Body of pancreas (tissue), 4 donors: ENCODE measurements at regions not wholly inside any gene's neighbourhood (a gene's known extent, or its start where the extent isn't known, plus 50 kb on each side); places are given as distances from the start of the nearest gene placed in this dataset.

ENCODE experiments used
- ATAC-seq: fragments of 150-250 bp; one replicate; pipeline ENCODE4 v1.9.1; 2016
- DNase-seq, 4 donors: peaks; one replicate each; pipeline ENCODE4 v3.0.0-alpha.2; 2019
- H3K27ac ChIP-seq, 4 donors: fragments of 200-600 bp; sonication (generic); 1 replicate in 3 of 4; 2 replicates in 1 of 4; pipeline versions ENCODE4 v1.5.1 to v1.6.1; 2016 to 2019; ENCODE audit warnings: mild to moderate bottlenecking in 1 of 4, mixed read lengths in 1 of 4, moderate library complexity in 1 of 4
- H3K27me3 ChIP-seq, 2 donors: fragments of 200-600 bp; sonication (generic); one replicate each; pipeline ENCODE4 v1.6.0; 2016; ENCODE audit warnings: mild to moderate bottlenecking in 1 of 2
- H3K36me3 ChIP-seq, 2 donors: fragments of 200-600 bp; sonication (generic); replicated peaks in 1 of 2; 2 replicates each; pipeline ENCODE4 v1.5.1; 2016; ENCODE audit warnings: low read depth in 2 of 2; ENCODE audit not compliant: insufficient read depth in 1 of 2
- H3K4me1 ChIP-seq: fragments of 200-600 bp; sonication (generic); one replicate; pipeline ENCODE4 v1.6.0; 2016
- H3K4me3 ChIP-seq, 2 donors: fragments of 200-600 bp; sonication (generic); 1 replicate in 1 of 2; 2 replicates in 1 of 2; pipeline ENCODE4 v1.5.1; 2016 to 2019
- H3K9me3 ChIP-seq, 3 donors: fragments of 200-600 bp; sonication (generic); 1 replicate in 2 of 3; 2 replicates in 1 of 3; pipeline ENCODE4 v1.5.1; 2016
- CTCF ChIP-seq, 7 experiments: fragments of 450-650 bp in 4 of 7; fragments of 200-600 bp in 3 of 7; sonication (generic) in 3 of 7; IDR thresholded peaks; one replicate each; pipeline ENCODE4 v1.5.1; 2016 to 2019; ENCODE audit warnings: antibody characterized with exemption in 7 of 7
- POLR2A ChIP-seq, 3 donors: fragments of 450-650 bp; IDR thresholded peaks; one replicate each; pipeline ENCODE4 v1.6.1; 2016; ENCODE audit warnings: antibody characterized with exemption in 3 of 3, mild to moderate bottlenecking in 2 of 3
- WGBS, 2 donors: methylation state at CpG; one replicate each; pipeline ENCODE4 v1.1.5; 2017; 5-methylcytosine and 5-hydroxymethylcytosine counted together
- intact Hi-C: fragments of 100-400 bp; cut with DNase I; formaldehyde crosslinking; loops from one replicate; pipeline ENCODE4 v1.15.1; 2023

GRCh38 chr12:91317306-91317705 is 134.7 kb upstream of the DCN start:
- TF ChIP-seq POLR2A (IDR thresholded peaks at IDR 0.05) = no peak
- no peak for TF ChIP-seq CTCF (IDR thresholded peaks at IDR 0.05)
- H3K4me3 ChIP-seq = no peak overlapping the region
- H3K9me3 ChIP-seq = no peaks in the 10 kb centered on the region
- no peaks in the 10 kb centered on the region for H3K36me3 ChIP-seq
- 38 to 41% methylated on average over 3 of the region's 3 CpGs for WGBS, 2 donors
- H3K4me1 ChIP-seq = no peaks in the 10 kb centered on the region
- H3K27ac ChIP-seq = no peak overlapping the region
- intact Hi-C loops = no loop called here
- DNase-seq (no peak), ATAC-seq (no peak)
- no peaks in the 10 kb centered on the region for H3K27me3 ChIP-seq

DNA sequence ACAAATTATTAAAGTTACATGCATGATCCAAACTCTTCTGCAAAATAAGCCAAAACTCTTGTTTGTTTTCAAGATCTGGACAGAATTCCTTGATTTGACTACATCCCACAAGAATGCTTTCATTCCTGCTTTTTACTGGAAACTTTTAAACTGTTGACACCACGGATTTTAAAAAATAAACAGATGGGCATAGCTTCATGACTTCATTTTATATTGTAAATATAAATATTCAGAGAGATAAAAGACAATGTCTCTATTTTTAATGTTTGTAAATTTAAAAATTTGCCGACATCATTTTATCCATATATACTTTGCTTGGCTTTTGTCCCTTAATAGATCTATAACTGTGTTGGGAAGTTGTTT is 134.3 kb upstream of the DCN start:
- no peaks in the 10 kb centered on the region for H3K9me3 ChIP-seq
- no peak for DNase-seq
- no peak overlapping the region for H3K4me3 ChIP-seq
- intact Hi-C loops = no loop called here
- H3K36me3 ChIP-seq = no peaks in the 10 kb centered on the region
- ATAC-seq = no peak
- TF ChIP-seq CTCF (IDR thresholded peaks at IDR 0.05) (no peak), POLR2A (IDR thresholded peaks at IDR 0.05) (no peak)
- H3K4me1 ChIP-seq = no peaks in the 10 kb centered on the region
- 55 to 59% methylated on average over 2 of the region's 2 CpGs for WGBS, 2 donors
- H3K27me3 ChIP-seq = no peaks in the 10 kb centered on the region
- no peak overlapping the region for H3K27ac ChIP-seq

DNA sequence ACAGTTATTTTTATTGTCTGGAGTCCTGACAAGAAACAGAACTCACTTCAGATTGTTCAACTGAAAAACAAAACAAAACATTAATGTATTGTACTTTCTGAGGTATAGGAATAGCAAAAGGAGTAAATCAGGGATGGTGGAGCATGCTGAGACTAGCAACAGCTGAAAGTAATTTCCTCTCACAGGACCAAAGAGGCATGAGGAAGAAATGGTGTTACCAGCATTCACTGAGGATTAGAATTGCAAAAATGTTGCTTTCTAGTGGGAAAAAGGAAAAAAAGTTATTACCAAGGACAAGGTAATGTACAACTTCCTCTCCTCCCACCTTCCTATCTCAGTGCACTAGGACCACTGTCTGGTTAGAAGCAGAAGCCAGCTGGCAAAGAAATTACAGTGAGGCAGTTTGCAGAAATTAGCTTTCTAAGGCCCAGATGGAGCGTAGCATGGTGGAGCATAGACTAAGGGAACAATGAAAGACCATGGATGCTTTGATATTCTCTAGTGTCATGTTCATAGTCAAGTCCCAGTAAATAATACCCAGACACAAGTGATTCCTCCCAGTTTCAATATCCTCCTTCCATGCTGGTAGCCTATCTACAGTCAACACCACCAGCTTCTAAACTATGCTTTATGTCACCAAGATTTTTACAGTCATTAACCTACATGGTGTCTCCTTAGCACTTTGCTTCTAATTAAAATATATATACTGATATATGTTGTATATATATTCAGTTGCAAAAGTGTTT is 133.7 kb upstream of the DCN start:
- Histone ChIP-seq H3K4me1 (no peaks in the 10 kb centered on the region), H3K27ac (no peak overlapping the region), H3K4me3 (no peak overlapping the region), H3K9me3 (no peaks in the 10 kb centered on the region), H3K27me3 (no peaks in the 10 kb centered on the region), H3K36me3 (no peaks in the 10 kb centered on the region)
- ATAC-seq = no peak
- intact Hi-C loops = no loop called here
- WGBS, 2 donors = 84 to 96% methylated on average over 1 of the region's 1 CpG
- TF ChIP-seq CTCF (IDR thresholded peaks at IDR 0.05) (no peak), POLR2A (IDR thresholded peaks at IDR 0.05) (no peak)
- no peak for DNase-seq

DNA sequence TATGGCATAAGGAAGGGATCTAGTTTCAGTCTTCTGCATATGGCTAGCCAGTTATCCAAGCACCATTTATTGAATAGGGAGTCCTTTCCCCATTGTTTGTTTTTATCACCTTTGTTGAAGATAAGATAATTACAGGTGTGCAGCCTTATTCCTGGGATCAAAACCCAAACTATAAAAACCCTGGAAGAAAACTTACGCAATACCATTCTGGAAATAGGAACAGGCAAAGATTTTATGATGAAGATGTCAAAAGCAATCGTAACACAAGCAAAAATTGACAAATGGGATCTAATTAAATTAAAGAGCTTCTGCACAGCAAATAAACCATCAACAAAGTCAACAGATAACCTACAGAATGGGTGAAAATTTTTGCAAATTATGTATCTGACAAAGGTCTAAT is 128.5 kb upstream of the DCN start:
- Histone ChIP-seq H3K27me3 (no peaks in the 10 kb centered on the region), H3K4me1 (no peaks in the 10 kb centered on the region), H3K27ac (no peak overlapping the region), H3K4me3 (no peak overlapping the region), H3K9me3 (no peaks in the 10 kb centered on the region), H3K36me3 (no peaks in the 10 kb centered on the region)
- intact Hi-C loops = no loop called here
- 62 to 65% methylated on average over 2 of the region's 2 CpGs for WGBS, 2 donors
- ATAC-seq (no peak), DNase-seq (no peak)
- TF ChIP-seq POLR2A (IDR thresholded peaks at IDR 0.05) = no peak
- TF ChIP-seq CTCF (IDR thresholded peaks at IDR 0.05) = no peak

- H3K36me3 ChIP-seq = no peaks in the 10 kb centered on the region
- H3K4me3 ChIP-seq = no peak overlapping the region
- no peaks in the 10 kb centered on the region for H3K9me3 ChIP-seq
- TF ChIP-seq CTCF (IDR thresholded peaks at IDR 0.05) = no peak
- TF ChIP-seq POLR2A (IDR thresholded peaks at IDR 0.05) = no peak
- H3K4me1 ChIP-seq = no peaks in the 10 kb centered on the region
- WGBS, 2 donors = 31 to 44% methylated on average over 2 of the region's 2 CpGs
- ATAC-seq (no peak), DNase-seq (no peak)
- H3K27me3 ChIP-seq = no peaks in the 10 kb centered on the region
- intact Hi-C loops = no loop called here
- no peak overlapping the region for H3K27ac ChIP-seq
Measured at GRCh38 chr12:91309450-91309849, 126.8 kb upstream of the DCN start.
